GM18870 (cell line): ENCODE measurements at regions not wholly inside any gene's neighbourhood (a gene's known extent, or its start where the extent isn't known, plus 50 kb on each side); places are given as distances from the start of the nearest gene placed in this dataset.
"Not testable (repeated sequence)": the region's sequence is repeated elsewhere in the genome, so short reads cannot be mapped to it uniquely, and the experiment has no call there.

Experiments used
- ATAC-seq: cut with Tn5 transposase; IDR thresholded peaks from one replicate; pipeline ENCODE4 v1.9.1; 2021; ENCODE audit warnings: moderate library complexity; ENCODE audit not compliant: unreplicated experiment

- not testable (repeated sequence) for ATAC-seq
Measured at GRCh38 chr16:88241404-88242311, 141.1 kb upstream of the ZNF469 start.

DNA sequence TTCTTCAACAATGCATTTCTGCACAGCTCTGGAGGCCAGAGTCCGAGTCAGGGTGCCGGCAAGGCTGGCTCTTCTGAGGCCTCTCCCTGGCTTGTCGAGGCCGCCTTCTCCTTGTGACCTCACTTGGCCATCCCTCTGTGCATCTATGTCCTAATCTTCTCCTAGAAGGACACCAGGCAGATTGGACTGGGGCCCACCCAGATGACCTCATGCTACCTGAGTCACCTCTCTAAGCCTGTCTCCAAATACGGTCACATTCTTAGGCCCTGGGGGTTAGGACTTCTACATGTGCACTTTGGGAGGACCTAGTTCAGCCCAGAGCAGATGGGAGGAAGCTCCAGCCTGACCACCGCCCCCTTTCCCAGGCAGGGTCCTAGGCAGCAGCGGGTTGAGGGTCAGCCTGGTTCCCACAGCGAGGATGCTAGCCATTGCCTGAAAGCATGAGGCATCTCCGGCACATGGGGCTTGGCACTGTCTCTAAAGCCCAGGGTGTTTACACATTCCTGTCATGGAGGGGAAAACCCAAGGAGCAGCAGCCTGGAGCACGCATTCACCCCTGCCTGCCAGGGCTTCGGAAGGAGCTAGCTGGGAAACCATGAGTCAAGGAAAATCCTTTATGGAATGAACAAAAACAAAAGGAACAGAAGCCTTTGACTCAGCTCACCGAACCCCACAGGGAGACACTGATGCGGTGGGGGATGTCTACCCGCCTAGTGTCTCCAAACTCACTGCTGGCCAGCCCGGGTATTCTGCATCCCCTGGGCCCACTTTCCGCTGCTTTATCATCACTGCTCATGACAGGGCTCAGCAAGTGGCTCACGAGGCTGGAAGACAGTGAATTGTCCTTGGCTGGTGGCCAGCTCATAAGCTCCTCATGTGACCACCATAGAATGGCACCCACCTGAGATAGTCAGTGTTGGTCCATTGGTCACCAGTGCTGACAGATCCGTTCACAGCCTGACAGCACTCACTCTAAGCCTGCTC is 140.2 kb upstream of the ZNF469 start:
- not testable (repeated sequence) for ATAC-seq

GRCh38 chr16:88243921-88244320 is 138.8 kb upstream of the ZNF469 start:
- not testable (repeated sequence) for ATAC-seq

- ATAC-seq, result not testable (repeated sequence)
Measured at GRCh38 chr16:88245241-88246081, 137.3 kb upstream of the ZNF469 start.

DNA sequence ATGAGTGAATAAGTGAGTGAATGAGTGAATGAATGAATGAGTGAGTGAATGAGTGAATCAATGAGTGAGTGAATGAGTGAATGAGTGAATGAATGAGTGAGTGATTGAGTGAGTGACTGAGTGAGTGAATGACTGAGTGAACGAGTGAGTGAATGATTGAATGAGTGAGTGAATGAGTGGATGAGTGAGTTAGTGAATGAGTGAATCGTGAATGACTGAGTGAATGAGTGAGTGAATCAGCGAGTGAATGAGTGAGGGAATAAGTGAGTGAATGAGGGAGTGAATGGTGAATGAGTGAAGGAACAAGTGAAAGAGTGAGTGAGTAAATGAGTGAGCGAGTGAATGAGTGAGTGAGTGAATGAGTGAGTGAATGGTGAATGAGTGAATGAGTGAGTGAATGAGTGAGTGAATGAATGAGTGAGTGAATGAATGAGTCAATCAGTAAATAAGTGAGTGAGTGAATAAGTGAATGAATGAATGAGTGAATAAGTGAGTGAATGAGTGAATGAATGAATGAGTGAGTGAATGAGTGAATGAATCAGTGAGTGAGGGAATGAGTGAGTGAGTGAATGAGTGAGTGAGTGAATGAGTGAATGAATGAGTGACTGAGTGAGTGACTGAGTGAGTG is 135.7 kb upstream of the ZNF469 start:
- ATAC-seq, result not testable (repeated sequence)

GRCh38 chr16:88247583-88247966 is 135.2 kb upstream of the ZNF469 start:
- ATAC-seq, result not testable (repeated sequence)

- not testable (repeated sequence) for ATAC-seq
Measured at GRCh38 chr16:88248761-88249160, 134.0 kb upstream of the ZNF469 start.

- ATAC-seq, result not testable (repeated sequence)
Measured at GRCh38 chr16:88250381-88250780, 132.4 kb upstream of the ZNF469 start.

GRCh38 chr16:88252057-88252794 is 130.5 kb upstream of the ZNF469 start:
- not testable (repeated sequence) for ATAC-seq

DNA sequence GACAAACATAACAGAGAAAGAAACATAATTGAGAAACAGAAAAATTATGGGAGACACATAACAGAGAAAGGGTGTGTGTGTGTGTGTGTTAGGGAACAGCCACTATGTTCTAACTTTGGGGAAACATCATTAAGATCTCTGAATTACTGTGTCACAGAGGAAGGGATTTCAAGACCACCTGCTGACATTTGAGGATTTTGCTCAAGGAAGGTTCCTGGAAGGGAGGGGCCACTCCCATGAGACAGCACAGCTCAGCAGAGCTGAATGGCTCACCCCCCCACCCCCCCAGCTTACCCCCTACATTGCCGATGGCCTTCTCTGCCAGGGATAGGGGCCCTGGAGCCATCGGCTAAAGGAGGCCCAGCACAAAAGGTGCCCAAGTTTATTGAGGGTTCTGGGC is 124.6 kb upstream of the ZNF469 start:
- not testable (repeated sequence) for ATAC-seq

GRCh38 chr16:88258764-88259525 is 123.8 kb upstream of the ZNF469 start:
- ATAC-seq, result not testable (repeated sequence)

DNA sequence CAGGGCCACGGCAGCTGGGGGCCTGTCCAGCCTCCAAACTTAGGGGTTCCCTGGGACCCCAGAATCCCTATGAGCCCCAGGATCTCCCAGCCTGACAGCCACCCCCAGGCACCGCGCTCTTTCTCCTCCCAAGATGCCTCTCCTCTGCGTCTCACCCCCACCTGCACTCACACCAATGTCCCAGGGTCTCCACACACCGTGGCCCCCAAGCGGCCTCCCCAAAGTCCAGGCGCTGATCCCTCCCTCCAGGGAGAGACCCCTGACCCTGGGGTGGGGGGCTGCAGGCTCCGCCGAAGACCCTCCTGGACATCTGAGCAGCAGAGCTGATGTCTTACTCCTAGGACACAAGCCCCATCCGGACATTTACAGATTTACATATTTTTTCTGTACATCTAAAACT is 123.2 kb upstream of the ZNF469 start:
- ATAC-seq, result not testable (repeated sequence)

- not testable (repeated sequence) for ATAC-seq
Measured at GRCh38 chr16:88260146-88260545, 122.6 kb upstream of the ZNF469 start.

- not testable (repeated sequence) for ATAC-seq
Measured at GRCh38 chr16:88260881-88261665, 121.7 kb upstream of the ZNF469 start.

- not testable (repeated sequence) for ATAC-seq
Measured at GRCh38 chr16:88261814-88262605, 120.7 kb upstream of the ZNF469 start.

GRCh38 chr16:88262858-88263563 is 119.7 kb upstream of the ZNF469 start:
- ATAC-seq, result not testable (repeated sequence)
